Neural progenitor cell (in vitro differentiated cells): ENCODE measurements at regions not wholly inside any gene's neighbourhood (a gene's known extent, or its start where the extent isn't known, plus 50 kb on each side); places are given as distances from the start of the nearest gene placed in this dataset.

ENCODE experiments used
- DNase-seq: peaks from one replicate; pipeline ENCODE4 v3.0.0-alpha.2; 2016; ENCODE audit warnings: low spot score
- H2AFZ ChIP-seq: fragments of 200-600 bp; sonication (generic); replicated peaks from 2 replicates; pipeline ENCODE4 v1.6.1; 2016; ENCODE audit warnings: antibody characterized with exemption
- H3F3A ChIP-seq: fragments of 200-600 bp; sonication (generic); 2 replicates; pipeline ENCODE4 v1.6.1; 2016; ENCODE audit warnings: antibody characterized with exemption, low read depth
- H3K27ac ChIP-seq: fragments of 200-600 bp; sonication (generic); 2 replicates; pipeline ENCODE4 v1.5.1; 2016; ENCODE audit warnings: mild to moderate bottlenecking
- H3K27me3 ChIP-seq: fragments of 200-600 bp; sonication (generic); 2 replicates; pipeline ENCODE4 v1.6.1; 2016; ENCODE audit warnings: mild to moderate bottlenecking, moderate library complexity
- H3K36me3 ChIP-seq: fragments of 200-600 bp; sonication (generic); 2 replicates; pipeline ENCODE4 v1.5.1; 2016
- H3K4me1 ChIP-seq: fragments of 200-600 bp; sonication (generic); 2 replicates; pipeline ENCODE4 v1.6.1; 2016; ENCODE audit warnings: mixed run types
- H3K4me2 ChIP-seq: fragments of 200-600 bp; sonication (generic); 2 replicates; pipeline ENCODE4 v1.6.1; 2016
- H3K4me3 ChIP-seq: fragments of 200-600 bp; sonication (generic); 2 replicates; pipeline ENCODE4 v1.5.1; 2016
- H3K79me2 ChIP-seq: fragments of 200-600 bp; sonication (generic); 2 replicates; pipeline ENCODE4 v1.6.1; 2016; ENCODE audit warnings: low read depth
- H3K9ac ChIP-seq: fragments of 200-600 bp; sonication (generic); 2 replicates; pipeline ENCODE4 v1.6.1; 2016
- H3K9me3 ChIP-seq: fragments of 200-600 bp; sonication (generic); 2 replicates; pipeline ENCODE4 v1.5.1; 2016; ENCODE audit warnings: low read depth
- H4K20me1 ChIP-seq: fragments of 200-600 bp; sonication (generic); 2 replicates; pipeline ENCODE4 v1.6.1; 2016; ENCODE audit warnings: low read depth
- H3K27ac Mint-ChIP-seq: 3 replicates; pipeline ENCODE4 v1.8.0; 2021; ENCODE audit warnings: mixed read lengths
- H3K27me3 Mint-ChIP-seq: 2 replicates; pipeline ENCODE4 v1.8.0; 2022; ENCODE audit warnings: low read depth, mild to moderate bottlenecking, inconsistent platforms, moderate library complexity, mixed read lengths; ENCODE audit not compliant: insufficient read depth
- H3K36me3 Mint-ChIP-seq: 3 replicates; pipeline ENCODE4 v1.8.0; 2021; ENCODE audit warnings: mixed read lengths
- H3K4me1 Mint-ChIP-seq: 3 replicates; pipeline ENCODE4 v1.8.0; 2021; ENCODE audit warnings: mixed read lengths
- H3K4me3 Mint-ChIP-seq: 3 replicates; pipeline ENCODE4 v1.8.0; 2021; ENCODE audit warnings: mild to moderate bottlenecking, moderate library complexity, mixed read lengths
- H3K9me3 Mint-ChIP-seq: 3 replicates; pipeline ENCODE4 v1.8.0; 2020; ENCODE audit warnings: mixed read lengths
- CTCF ChIP-seq: fragments of 200-600 bp; sonication (generic); IDR thresholded peaks from 2 replicates; pipeline ENCODE4 v1.5.1; 2017; ENCODE audit warnings: antibody characterized with exemption, mild to moderate bottlenecking
- EZH2 ChIP-seq: fragments of 200-600 bp; sonication (generic); IDR thresholded peaks from 2 replicates; pipeline ENCODE4 v1.6.1; 2017; ENCODE audit warnings: antibody characterized with exemption, mild to moderate bottlenecking, moderate library complexity
- EZH2phosphoT487 ChIP-seq: fragments of 200-600 bp; sonication (generic); IDR thresholded peaks from 2 replicates; pipeline ENCODE4 v1.6.1; 2017; ENCODE audit warnings: antibody characterized with exemption

- no peaks in the 10 kb centered on the region for H3K36me3 Mint-ChIP-seq
- no peaks in the 10 kb centered on the region for H3K9me3 Mint-ChIP-seq
- Histone ChIP-seq H3K4me1 (no peaks in the 10 kb centered on the region), H3K79me2 (no peaks in the 10 kb centered on the region), H3K9ac (no peak overlapping the region), H2AFZ (no peak overlapping the region), H3F3A (no peaks in the 10 kb centered on the region), H4K20me1 (no peaks in the 10 kb centered on the region), H3K27ac (no peak overlapping the region), H3K36me3 (no peaks in the 10 kb centered on the region), H3K4me2 (no peak overlapping the region), H3K27me3 (no peaks in the 10 kb centered on the region), H3K9me3 (no peaks in the 10 kb centered on the region), H3K4me3 (no peak overlapping the region)
- no peaks in the 10 kb centered on the region for H3K27me3 Mint-ChIP-seq
- no peak overlapping the region for H3K27ac Mint-ChIP-seq
- H3K4me3 Mint-ChIP-seq, result no peak overlapping the region
- TF ChIP-seq EZH2, result no peak
- TF ChIP-seq CTCF, result no peak
- TF ChIP-seq EZH2phosphoT487, result no peak
- no peaks in the 10 kb centered on the region for H3K4me1 Mint-ChIP-seq
- no peak for DNase-seq
Observed at GRCh38 chr13:64640002-64640401, 2590.1 kb downstream of the PCDH9 start.

GRCh38 chr13:64639206-64639605 lies 2590.9 kb downstream of the PCDH9 start:
- no peak overlapping the region for H3K9ac ChIP-seq
- no peak for TF ChIP-seq EZH2
- no peak for TF ChIP-seq CTCF
- TF ChIP-seq EZH2phosphoT487, result no peak
- DNase-seq, result no peak
- Mint-ChIP-seq H3K27ac (no peak overlapping the region), H3K4me1 (no peaks in the 10 kb centered on the region), H3K27me3 (no peaks in the 10 kb centered on the region), H3K9me3 (no peaks in the 10 kb centered on the region), H3K36me3 (no peaks in the 10 kb centered on the region), H3K4me3 (no peak overlapping the region)
- H3K4me1 ChIP-seq, result no peaks in the 10 kb centered on the region
- H3K36me3 ChIP-seq, result no peaks in the 10 kb centered on the region
- H3F3A ChIP-seq, result no peaks in the 10 kb centered on the region
- no peak overlapping the region for H3K27ac ChIP-seq
- no peaks in the 10 kb centered on the region for H3K27me3 ChIP-seq
- no peak overlapping the region for H3K4me2 ChIP-seq
- H3K4me3 ChIP-seq, result no peak overlapping the region
- no peaks in the 10 kb centered on the region for H3K79me2 ChIP-seq
- H3K9me3 ChIP-seq, result no peaks in the 10 kb centered on the region
- no peak overlapping the region for H2AFZ ChIP-seq
- no peaks in the 10 kb centered on the region for H4K20me1 ChIP-seq

- Histone ChIP-seq H3K4me1 (no peaks in the 10 kb centered on the region), H3K79me2 (no peaks in the 10 kb centered on the region), H3K4me2 (no peak overlapping the region), H3F3A (no peaks in the 10 kb centered on the region), H3K27me3 (no peaks in the 10 kb centered on the region), H3K9me3 (no peaks in the 10 kb centered on the region), H3K27ac (no peak overlapping the region), H4K20me1 (no peaks in the 10 kb centered on the region), H3K9ac (no peak overlapping the region), H3K4me3 (no peak overlapping the region), H2AFZ (no peak overlapping the region), H3K36me3 (no peaks in the 10 kb centered on the region)
- Mint-ChIP-seq H3K36me3 (no peaks in the 10 kb centered on the region), H3K27me3 (no peaks in the 10 kb centered on the region), H3K27ac (no peak overlapping the region), H3K4me3 (no peak overlapping the region), H3K4me1 (no peaks in the 10 kb centered on the region), H3K9me3 (no peaks in the 10 kb centered on the region)
- no peak for DNase-seq
- TF ChIP-seq EZH2phosphoT487 (no peak), CTCF (no peak), EZH2 (no peak)
Observed at GRCh38 chr13:64633948-64634347, 2596.2 kb downstream of the PCDH9 start.

- no peak overlapping the region for H2AFZ ChIP-seq
- H3K4me3 Mint-ChIP-seq, result no peak overlapping the region
Observed at GRCh38 chr13:64627654-64628053, 2602.5 kb downstream of the PCDH9 start.

More at GRCh38 chr13:64627654-64628053, 2602.5 kb downstream of the PCDH9 start:
- no peaks in the 10 kb centered on the region for H3K27me3 ChIP-seq
- no peaks in the 10 kb centered on the region for H4K20me1 ChIP-seq
- no peaks in the 10 kb centered on the region for H3K36me3 ChIP-seq
- Mint-ChIP-seq H3K36me3 (no peaks in the 10 kb centered on the region), H3K4me1 (no peaks in the 10 kb centered on the region), H3K27ac (no peak overlapping the region), H3K9me3 (no peaks in the 10 kb centered on the region), H3K27me3 (no peaks in the 10 kb centered on the region)
- H3K4me3 ChIP-seq, result no peak overlapping the region
- H3K79me2 ChIP-seq, result no peaks in the 10 kb centered on the region
- no peak overlapping the region for H3K27ac ChIP-seq
- H3K9ac ChIP-seq, result no peak overlapping the region
- H3F3A ChIP-seq, result no peaks in the 10 kb centered on the region
- no peaks in the 10 kb centered on the region for H3K9me3 ChIP-seq
- H3K4me2 ChIP-seq, result no peak overlapping the region
- no peaks in the 10 kb centered on the region for H3K4me1 ChIP-seq
- DNase-seq, result no peak
- TF ChIP-seq EZH2phosphoT487, result no peak
